Breast epithelium (tissue), 4 donors: ENCODE measurements at regions not wholly inside any gene's neighbourhood (a gene's known extent, or its start where the extent isn't known, plus 50 kb on each side); places are given as distances from the start of the nearest gene placed in this dataset.

Experiments
- DNase-seq, 2 donors: peaks; one replicate each; pipeline ENCODE4 v3.0.0-alpha.2; 2019; ENCODE audit warnings: low spot score in 2 of 2
- H3K27ac ChIP-seq, 2 donors: fragments of 200-600 bp; sonication (generic) in 1 of 2; one replicate each; pipeline ENCODE4 v1.5.1; 2016 to 2019; ENCODE audit warnings: mild to moderate bottlenecking in 1 of 2
- H3K27me3 ChIP-seq, 2 donors: fragments of 200-600 bp; sonication (generic) in 1 of 2; one replicate each; pipeline versions ENCODE4 v1.5.1 to v1.6.0; 2017 to 2019; ENCODE audit warnings: control low read depth in 1 of 2, mild to moderate bottlenecking in 1 of 2
- H3K36me3 ChIP-seq: fragments of 200-600 bp; one replicate; pipeline ENCODE4 v1.5.1; 2019
- H3K4me1 ChIP-seq, 2 donors: fragments of 200-600 bp; sonication (generic); one replicate each; pipeline ENCODE4 v1.5.1; 2016 to 2019; ENCODE audit warnings: control low read depth in 1 of 2
- H3K4me3 ChIP-seq, 3 donors: fragments of 200-600 bp; sonication (generic); 1 replicate in 2 of 3; 2 replicates in 1 of 3; pipeline ENCODE4 v1.5.1; 2016 to 2019; ENCODE audit warnings: mild to moderate bottlenecking in 3 of 3, moderate library complexity in 2 of 3
- H3K9me3 ChIP-seq, 2 donors: fragments of 200-600 bp; sonication (generic) in 1 of 2; one replicate each; pipeline ENCODE4 v1.5.1; 2016 to 2019; ENCODE audit warnings: control low read depth in 1 of 2
- POLR2A ChIP-seq: fragments of 450-650 bp; IDR thresholded peaks from one replicate; pipeline ENCODE4 v1.6.1; 2016; ENCODE audit warnings: antibody characterized with exemption, mild to moderate bottlenecking, moderate library complexity
- POLR2AphosphoS5 ChIP-seq, 3 donors: sonication (generic); formaldehyde crosslinking; IDR thresholded peaks; one replicate each; pipeline ENCODE4 v1.6.1; 2017; ENCODE audit warnings: antibody characterized with exemption in 3 of 3
- intact Hi-C: fragments of 100-400 bp; cut with DNase I; formaldehyde crosslinking; loops from one replicate; pipeline ENCODE4 v1.15.1; 2023; ENCODE audit warnings: low total_unique reads
- TF ChIP-seq, protein P1 (sequence below), 3 donors: fragments of 450-650 bp; IDR thresholded peaks; one replicate each; pipeline ENCODE4 v1.5.1; 2016 to 2017; ENCODE audit warnings: antibody characterized with exemption in 3 of 3, mild to moderate bottlenecking in 3 of 3, moderate library complexity in 3 of 3

DNA sequence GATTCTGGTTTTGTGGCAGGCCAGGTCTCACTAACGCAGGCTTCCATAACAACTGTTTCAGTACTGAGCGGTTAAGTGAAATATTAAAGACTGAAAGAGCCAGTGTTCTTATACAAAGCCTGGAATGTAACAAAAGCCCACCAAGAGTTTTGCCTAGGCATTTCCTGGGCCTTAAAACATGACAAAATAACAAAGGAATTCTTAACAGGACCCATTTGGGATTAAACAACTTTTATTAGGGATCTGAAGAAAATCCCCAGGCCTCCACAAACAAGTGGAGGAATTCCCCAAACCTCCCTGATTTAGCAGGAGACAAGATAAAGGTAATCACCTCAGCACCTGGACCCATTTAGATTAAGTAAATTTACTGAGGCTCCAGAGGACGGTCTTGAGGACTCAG lies 799.7 kb upstream of the SPRY2 start:
- no peaks in the 10 kb centered on the region for H3K9me3 ChIP-seq
- TF ChIP-seq, protein P1, sequence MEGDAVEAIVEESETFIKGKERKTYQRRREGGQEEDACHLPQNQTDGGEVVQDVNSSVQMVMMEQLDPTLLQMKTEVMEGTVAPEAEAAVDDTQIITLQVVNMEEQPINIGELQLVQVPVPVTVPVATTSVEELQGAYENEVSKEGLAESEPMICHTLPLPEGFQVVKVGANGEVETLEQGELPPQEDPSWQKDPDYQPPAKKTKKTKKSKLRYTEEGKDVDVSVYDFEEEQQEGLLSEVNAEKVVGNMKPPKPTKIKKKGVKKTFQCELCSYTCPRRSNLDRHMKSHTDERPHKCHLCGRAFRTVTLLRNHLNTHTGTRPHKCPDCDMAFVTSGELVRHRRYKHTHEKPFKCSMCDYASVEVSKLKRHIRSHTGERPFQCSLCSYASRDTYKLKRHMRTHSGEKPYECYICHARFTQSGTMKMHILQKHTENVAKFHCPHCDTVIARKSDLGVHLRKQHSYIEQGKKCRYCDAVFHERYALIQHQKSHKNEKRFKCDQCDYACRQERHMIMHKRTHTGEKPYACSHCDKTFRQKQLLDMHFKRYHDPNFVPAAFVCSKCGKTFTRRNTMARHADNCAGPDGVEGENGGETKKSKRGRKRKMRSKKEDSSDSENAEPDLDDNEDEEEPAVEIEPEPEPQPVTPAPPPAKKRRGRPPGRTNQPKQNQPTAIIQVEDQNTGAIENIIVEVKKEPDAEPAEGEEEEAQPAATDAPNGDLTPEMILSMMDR (IDR thresholded peaks at IDR 0.05): no peak
- TF ChIP-seq POLR2A: no peak
- no peak for TF ChIP-seq POLR2AphosphoS5 (IDR thresholded peaks at IDR 0.05)
- H3K27me3 ChIP-seq: no peaks in the 10 kb centered on the region
- no peak for DNase-seq
- H3K36me3 ChIP-seq: no peaks in the 10 kb centered on the region
- H3K4me3 ChIP-seq: no peak overlapping the region
- H3K27ac ChIP-seq: no peak overlapping the region
- intact Hi-C loops: no loop called here
- no peaks in the 10 kb centered on the region for H3K4me1 ChIP-seq

- H3K36me3 ChIP-seq: no peaks in the 10 kb centered on the region
- no peaks in the 10 kb centered on the region for H3K4me1 ChIP-seq
- TF ChIP-seq POLR2A (no peak), POLR2AphosphoS5 (IDR thresholded peaks at IDR 0.05) (no peak)
- TF ChIP-seq, protein P1 (IDR thresholded peaks at IDR 0.05): no peak
- no peak for DNase-seq
- H3K27ac ChIP-seq: no peak overlapping the region
- no peaks in the 10 kb centered on the region for H3K9me3 ChIP-seq
- H3K27me3 ChIP-seq: no peaks in the 10 kb centered on the region
- intact Hi-C loops: no loop called here
- H3K4me3 ChIP-seq: no peak overlapping the region
These were observed 799.1 kb upstream of the SPRY2 start for GRCh38 chr13:81139987-81140386.

- Histone ChIP-seq H3K4me3 (no peak overlapping the region), H3K27ac (no peak overlapping the region), H3K4me1 (no peaks in the 10 kb centered on the region), H3K36me3 (no peaks in the 10 kb centered on the region), H3K9me3 (no peaks in the 10 kb centered on the region), H3K27me3 (no peaks in the 10 kb centered on the region)
- TF ChIP-seq POLR2AphosphoS5 (IDR thresholded peaks at IDR 0.05): no peak
- TF ChIP-seq POLR2A: no peak
- TF ChIP-seq, protein P1 (IDR thresholded peaks at IDR 0.05): no peak
- intact Hi-C loops: no loop called here
- no peak for DNase-seq
These were observed 797.5 kb upstream of the SPRY2 start for GRCh38 chr13:81138353-81138980.

DNA sequence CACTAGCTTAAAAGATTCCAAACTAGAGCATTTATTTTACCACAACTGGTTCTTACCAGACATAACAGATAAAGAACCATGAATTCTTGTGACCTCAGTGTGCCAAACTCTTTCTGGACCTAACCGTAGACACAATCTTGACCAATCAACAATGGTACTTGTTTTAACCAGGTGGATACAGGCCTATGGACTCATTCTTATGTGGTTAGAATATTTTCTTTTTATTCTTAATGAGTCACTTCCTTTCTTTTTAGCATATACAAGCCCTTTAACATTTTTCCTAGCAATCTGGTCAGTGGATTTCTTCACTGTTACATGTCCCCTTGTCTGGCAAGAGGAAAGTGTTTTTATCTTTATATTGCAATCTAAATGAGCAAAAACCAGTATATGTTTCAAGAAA lies 792.1 kb upstream of the SPRY2 start:
- H3K27ac ChIP-seq: no peak overlapping the region
- H3K36me3 ChIP-seq: no peaks in the 10 kb centered on the region
- no peak overlapping the region for H3K4me3 ChIP-seq
- no peaks in the 10 kb centered on the region for H3K27me3 ChIP-seq
- TF ChIP-seq POLR2AphosphoS5 (IDR thresholded peaks at IDR 0.05) (no peak), POLR2A (no peak)
- TF ChIP-seq, protein P1 (IDR thresholded peaks at IDR 0.05): no peak
- DNase-seq: no peak
- no peaks in the 10 kb centered on the region for H3K9me3 ChIP-seq
- intact Hi-C loops: no loop called here
- no peaks in the 10 kb centered on the region for H3K4me1 ChIP-seq

DNA sequence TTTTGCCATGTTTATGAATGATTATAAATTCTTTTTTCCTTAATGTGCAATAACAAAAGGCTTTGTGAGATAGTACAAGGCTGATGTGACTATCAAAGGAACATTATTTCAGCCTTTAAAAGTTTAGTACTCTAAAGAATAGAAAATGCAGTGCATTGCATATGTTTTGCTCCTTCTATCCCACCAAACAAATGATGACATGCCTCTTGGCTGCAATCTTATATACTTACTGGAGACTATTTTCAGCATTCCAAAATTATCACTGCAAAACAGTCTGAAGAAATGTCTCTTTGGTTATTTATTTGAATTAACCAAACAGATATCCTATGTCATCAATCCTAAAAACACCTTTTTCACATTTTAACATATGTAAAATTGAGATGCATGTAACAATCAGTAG lies 776.5 kb upstream of the SPRY2 start:
- Histone ChIP-seq H3K4me3 (no peak overlapping the region), H3K9me3 (no peaks in the 10 kb centered on the region), H3K27me3 (no peaks in the 10 kb centered on the region), H3K36me3 (no peaks in the 10 kb centered on the region), H3K27ac (no peak overlapping the region), H3K4me1 (no peaks in the 10 kb centered on the region)
- TF ChIP-seq, protein P1 (IDR thresholded peaks at IDR 0.05): no peak
- no peak for TF ChIP-seq POLR2AphosphoS5 (IDR thresholded peaks at IDR 0.05)
- no peak for TF ChIP-seq POLR2A
- intact Hi-C loops: no loop called here
- no peak for DNase-seq
